HG03520 (cell line): ENCODE measurements at regions not wholly inside any gene's neighbourhood (a gene's known extent, or its start where the extent isn't known, plus 50 kb on each side); places are given as distances from the start of the nearest gene placed in this dataset.
"Not testable (repeated sequence)": the region's sequence is repeated elsewhere in the genome, so short reads cannot be mapped to it uniquely, and the experiment has no call there.

Experiments used
- ATAC-seq: cut with Tn5 transposase; IDR thresholded peaks from one replicate; pipeline ENCODE4 v1.9.1; 2021; ENCODE audit warnings: mild to moderate bottlenecking, moderate library complexity; ENCODE audit not compliant: unreplicated experiment

- ATAC-seq: no peak
Observed at GRCh38 chr5:87787625-87788256, 375.0 kb upstream of the CCNH start.

- no peak for ATAC-seq
Observed at GRCh38 chr5:87787086-87787485, 374.4 kb upstream of the CCNH start.

- no peak for ATAC-seq
Observed at GRCh38 chr5:87786471-87786870, 373.7 kb upstream of the CCNH start.

- ATAC-seq: no peak
Observed at GRCh38 chr5:87785554-87786335, 373.0 kb upstream of the CCNH start.

- ATAC-seq: no peak
Observed at GRCh38 chr5:87784879-87785495, 372.3 kb upstream of the CCNH start.

GRCh38 chr5:87784311-87784710, 371.6 kb upstream of the CCNH start:
- no peak for ATAC-seq

GRCh38 chr5:87782916-87783315, 370.2 kb upstream of the CCNH start:
- no peak for ATAC-seq

GRCh38 chr5:87781976-87782375, 369.2 kb upstream of the CCNH start:
- no peak for ATAC-seq

GRCh38 chr5:87780831-87781760, 368.4 kb upstream of the CCNH start:
- ATAC-seq: peak; percentile 99

GRCh38 chr5:87778876-87779275, 366.1 kb upstream of the CCNH start:
- no peak for ATAC-seq

- no peak for ATAC-seq
Observed at GRCh38 chr5:87777877-87778276, 365.1 kb upstream of the CCNH start.

GRCh38 chr5:87776785-87777184, 364.1 kb upstream of the CCNH start:
- ATAC-seq: no peak

GRCh38 chr5:87776302-87776701, 363.6 kb upstream of the CCNH start:
- ATAC-seq: not testable (repeated sequence)

- ATAC-seq: no peak
Observed at GRCh38 chr5:87775228-87775627, 362.5 kb upstream of the CCNH start.

- ATAC-seq: no peak
Observed at GRCh38 chr5:87774804-87775203, 362.1 kb upstream of the CCNH start.

- no peak for ATAC-seq
Observed at GRCh38 chr5:87770601-87771121, 357.9 kb upstream of the CCNH start.

GRCh38 chr5:87770016-87770570, 357.4 kb upstream of the CCNH start:
- no peak for ATAC-seq

- no peak for ATAC-seq
Observed at GRCh38 chr5:87769157-87769556, 356.4 kb upstream of the CCNH start.

- ATAC-seq: no peak
Observed at GRCh38 chr5:87768190-87768589, 355.5 kb upstream of the CCNH start.

- no peak for ATAC-seq
Observed at GRCh38 chr5:87765009-87765408, 352.3 kb upstream of the CCNH start.
